ENCODE measurements at regions not wholly inside any gene's neighbourhood (a gene's known extent, or its start where the extent isn't known, plus 50 kb on each side); places are given as distances from the start of the nearest gene placed in this dataset.

DNA sequence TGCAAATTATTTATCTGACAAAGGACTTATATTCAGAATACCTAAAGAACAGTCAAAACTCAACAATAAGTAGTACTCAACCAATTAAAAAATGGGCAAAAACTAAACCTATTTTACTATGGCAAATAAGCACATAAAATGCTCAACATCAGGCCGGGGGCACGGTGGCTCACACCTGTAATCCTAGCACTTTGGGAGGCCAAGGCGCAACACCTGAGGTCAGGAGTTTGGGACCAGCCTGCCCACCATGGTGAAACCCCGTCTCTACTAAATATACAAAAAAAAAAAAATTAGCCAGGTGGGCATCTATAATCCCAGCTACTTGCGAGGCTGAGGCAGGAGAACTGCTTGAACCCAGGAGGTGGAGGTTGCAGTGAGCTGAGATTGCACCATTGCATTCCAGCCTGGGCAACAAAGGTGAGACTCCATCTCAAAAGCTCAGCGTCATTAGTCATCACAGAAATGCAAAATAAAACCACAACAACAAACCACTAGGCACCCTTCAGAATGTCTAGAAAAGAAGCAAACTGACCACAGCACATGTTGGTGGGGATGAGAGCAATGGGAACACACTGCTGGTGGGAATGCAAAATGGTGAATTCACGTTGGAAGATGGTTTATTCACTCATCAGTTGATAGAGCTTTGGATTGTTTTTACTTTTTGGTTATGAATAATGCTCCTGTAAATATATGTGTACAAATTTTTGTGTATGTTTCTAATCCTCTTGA is 180.6 kb upstream of the SOX1 start:
- no peaks in the 10 kb centered on the region; the same call in 1 of the 2 replicates for H3K27me3 ChIP-seq (ENCODE audit: control insufficient read depth, insufficient read depth, low read length)
- ChIA-PET CTCF (no interaction called here), POLR2A (no interaction called here)
- BruUV-seq (replicated peaks): no TSS peak
- no peak for DNase-seq (ENCODE audit: low read depth, low spot score)
- in situ Hi-C loops (cut with HindIII; ENCODE audit: low pct_unique_long_range_greater_than_20kb, low sequenced_read_pairs) (no loop called here), intact Hi-C loops (cut with micrococcal nuclease; ENCODE audit: unreplicated experiment) (no loop called here)
- no peak overlapping the region for H3K4me3 ChIP-seq (ENCODE audit: low read depth in 2 of 2, low read length in 2 of 2)
- no peaks in the 10 kb centered on the region for H3K9me3 ChIP-seq (ENCODE audit: control insufficient read depth, insufficient read depth, low read depth, low read length)
- no peaks in the 10 kb centered on the region for H3K36me3 ChIP-seq (ENCODE audit: control insufficient read depth, insufficient read depth, low read length)
- no peaks in the 10 kb centered on the region for H3K4me1 ChIP-seq (ENCODE audit: control insufficient read depth, insufficient read depth, low read length)
- no peak overlapping the region for H3K27ac ChIP-seq (ENCODE audit: low read length)
- ATAC-seq: no peak
- TF ChIP-seq SIN3A (IDR thresholded peaks at IDR 0.05; ENCODE audit: borderline replicate concordance, insufficient read depth, low read depth, low read length) (no peak), TCF7L2 (IDR thresholded peaks at IDR 0.05; ENCODE audit: low read depth, low read length) (no peak), POLR2AphosphoS5 (IDR thresholded peaks at IDR 0.05; ENCODE audit: low read depth, low read length) (no peak)
- TF ChIP-seq, protein P1, sequence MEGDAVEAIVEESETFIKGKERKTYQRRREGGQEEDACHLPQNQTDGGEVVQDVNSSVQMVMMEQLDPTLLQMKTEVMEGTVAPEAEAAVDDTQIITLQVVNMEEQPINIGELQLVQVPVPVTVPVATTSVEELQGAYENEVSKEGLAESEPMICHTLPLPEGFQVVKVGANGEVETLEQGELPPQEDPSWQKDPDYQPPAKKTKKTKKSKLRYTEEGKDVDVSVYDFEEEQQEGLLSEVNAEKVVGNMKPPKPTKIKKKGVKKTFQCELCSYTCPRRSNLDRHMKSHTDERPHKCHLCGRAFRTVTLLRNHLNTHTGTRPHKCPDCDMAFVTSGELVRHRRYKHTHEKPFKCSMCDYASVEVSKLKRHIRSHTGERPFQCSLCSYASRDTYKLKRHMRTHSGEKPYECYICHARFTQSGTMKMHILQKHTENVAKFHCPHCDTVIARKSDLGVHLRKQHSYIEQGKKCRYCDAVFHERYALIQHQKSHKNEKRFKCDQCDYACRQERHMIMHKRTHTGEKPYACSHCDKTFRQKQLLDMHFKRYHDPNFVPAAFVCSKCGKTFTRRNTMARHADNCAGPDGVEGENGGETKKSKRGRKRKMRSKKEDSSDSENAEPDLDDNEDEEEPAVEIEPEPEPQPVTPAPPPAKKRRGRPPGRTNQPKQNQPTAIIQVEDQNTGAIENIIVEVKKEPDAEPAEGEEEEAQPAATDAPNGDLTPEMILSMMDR (IDR thresholded peaks at IDR 0.05): no peak
- TF ChIP-seq, protein P2, sequence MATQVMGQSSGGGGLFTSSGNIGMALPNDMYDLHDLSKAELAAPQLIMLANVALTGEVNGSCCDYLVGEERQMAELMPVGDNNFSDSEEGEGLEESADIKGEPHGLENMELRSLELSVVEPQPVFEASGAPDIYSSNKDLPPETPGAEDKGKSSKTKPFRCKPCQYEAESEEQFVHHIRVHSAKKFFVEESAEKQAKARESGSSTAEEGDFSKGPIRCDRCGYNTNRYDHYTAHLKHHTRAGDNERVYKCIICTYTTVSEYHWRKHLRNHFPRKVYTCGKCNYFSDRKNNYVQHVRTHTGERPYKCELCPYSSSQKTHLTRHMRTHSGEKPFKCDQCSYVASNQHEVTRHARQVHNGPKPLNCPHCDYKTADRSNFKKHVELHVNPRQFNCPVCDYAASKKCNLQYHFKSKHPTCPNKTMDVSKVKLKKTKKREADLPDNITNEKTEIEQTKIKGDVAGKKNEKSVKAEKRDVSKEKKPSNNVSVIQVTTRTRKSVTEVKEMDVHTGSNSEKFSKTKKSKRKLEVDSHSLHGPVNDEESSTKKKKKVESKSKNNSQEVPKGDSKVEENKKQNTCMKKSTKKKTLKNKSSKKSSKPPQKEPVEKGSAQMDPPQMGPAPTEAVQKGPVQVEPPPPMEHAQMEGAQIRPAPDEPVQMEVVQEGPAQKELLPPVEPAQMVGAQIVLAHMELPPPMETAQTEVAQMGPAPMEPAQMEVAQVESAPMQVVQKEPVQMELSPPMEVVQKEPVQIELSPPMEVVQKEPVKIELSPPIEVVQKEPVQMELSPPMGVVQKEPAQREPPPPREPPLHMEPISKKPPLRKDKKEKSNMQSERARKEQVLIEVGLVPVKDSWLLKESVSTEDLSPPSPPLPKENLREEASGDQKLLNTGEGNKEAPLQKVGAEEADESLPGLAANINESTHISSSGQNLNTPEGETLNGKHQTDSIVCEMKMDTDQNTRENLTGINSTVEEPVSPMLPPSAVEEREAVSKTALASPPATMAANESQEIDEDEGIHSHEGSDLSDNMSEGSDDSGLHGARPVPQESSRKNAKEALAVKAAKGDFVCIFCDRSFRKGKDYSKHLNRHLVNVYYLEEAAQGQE (IDR thresholded peaks at IDR 0.05; ENCODE audit: insufficient read depth in 1 of 2, low read depth in 2 of 2, low read length in 1 of 2): no peak

DNA sequence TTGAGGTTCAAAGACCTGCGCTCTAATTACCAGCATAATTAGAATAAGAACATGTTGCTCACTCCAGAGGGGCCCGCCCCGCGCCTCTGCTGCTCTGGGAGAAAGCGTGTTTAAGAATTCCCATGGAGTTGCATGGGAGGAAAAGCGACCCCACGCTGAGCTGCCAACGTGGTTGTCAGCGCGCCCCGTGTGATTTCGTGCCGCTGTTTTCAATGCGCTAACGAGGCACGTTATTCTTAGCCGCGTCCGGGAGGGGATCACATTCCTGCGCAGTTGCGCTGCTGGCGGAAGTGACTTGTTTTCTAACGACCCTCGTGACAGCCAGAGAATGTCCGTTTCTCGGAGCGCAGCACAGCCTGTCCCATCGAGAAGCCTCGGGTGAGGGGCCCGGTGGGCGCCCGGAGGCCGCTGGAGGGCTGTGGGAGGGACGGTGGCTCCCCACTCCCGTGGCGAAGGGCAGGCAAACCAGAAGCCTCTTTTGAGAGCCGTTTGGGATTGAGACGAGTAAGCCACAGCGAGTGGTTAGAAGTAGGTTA is 173.8 kb upstream of the SOX1 start:
- CTCF ChIA-PET: no interaction called here

More for the DNA sequence above, 173.8 kb upstream of the SOX1 start:
- intact Hi-C loops (cut with micrococcal nuclease; ENCODE audit: unreplicated experiment): no loop called here
- POLR2A ChIA-PET: no interaction called here
- Histone ChIP-seq H3K9me3 (ENCODE audit: control insufficient read depth, insufficient read depth, low read depth, low read length) (no peaks in the 10 kb centered on the region), H3K27me3 (ENCODE audit: control insufficient read depth, insufficient read depth, low read length) (no peaks in the 10 kb centered on the region), H3K4me1 (ENCODE audit: control insufficient read depth, insufficient read depth, low read length) (no peaks in the 10 kb centered on the region), H3K36me3 (ENCODE audit: control insufficient read depth, insufficient read depth, low read length) (no peaks in the 10 kb centered on the region), H3K4me3 (ENCODE audit: low read depth in 2 of 2, low read length in 2 of 2) (no peak overlapping the region), H3K27ac (ENCODE audit: low read length) (no peak overlapping the region)
- in situ Hi-C loops (cut with HindIII; ENCODE audit: low pct_unique_long_range_greater_than_20kb, low sequenced_read_pairs): no loop called here
- DNase-seq (ENCODE audit: low read depth, low spot score): no peak
- BruUV-seq (replicated peaks): no TSS peak
- TF ChIP-seq POLR2AphosphoS5 (IDR thresholded peaks at IDR 0.05; ENCODE audit: low read depth, low read length) (no peak), TCF7L2 (IDR thresholded peaks at IDR 0.05; ENCODE audit: low read depth, low read length) (no peak), SIN3A (IDR thresholded peaks at IDR 0.05; ENCODE audit: borderline replicate concordance, insufficient read depth, low read depth, low read length) (no peak)
- TF ChIP-seq, protein P2 (IDR thresholded peaks at IDR 0.05; ENCODE audit: insufficient read depth in 1 of 2, low read depth in 2 of 2, low read length in 1 of 2): no peak
- TF ChIP-seq, protein P1 (IDR thresholded peaks at IDR 0.05): no peak
- no peak for ATAC-seq
